Lower leg skin (tissue), 4 donors: ENCODE measurements at regions not wholly inside any gene's neighbourhood (a gene's known extent, or its start where the extent isn't known, plus 50 kb on each side); places are given as distances from the start of the nearest gene placed in this dataset.

Experiments
- DNase-seq, 2 donors: peaks; one replicate each; pipeline ENCODE4 v3.0.0-alpha.2; 2019; ENCODE audit warnings: low spot score in 2 of 2
- H3K4me3 ChIP-seq: fragments of 200-600 bp; sonication (generic); 2 replicates; pipeline ENCODE4 v1.5.1; 2017; ENCODE audit warnings: mild to moderate bottlenecking, low read depth; ENCODE audit not compliant: poor library complexity, severe bottlenecking
- POLR2A ChIP-seq, 2 donors: fragments of 450-650 bp; IDR thresholded peaks; one replicate each; pipeline ENCODE4 v1.6.1; 2016 to 2017; ENCODE audit warnings: antibody characterized with exemption in 2 of 2, mild to moderate bottlenecking in 1 of 2, moderate library complexity in 1 of 2
- WGBS, 2 donors: methylation state at CpG; one replicate each; pipeline ENCODE4 v1.1.5; 2018; 5-methylcytosine and 5-hydroxymethylcytosine counted together
- intact Hi-C: fragments of 100-400 bp; cut with DNase I; formaldehyde crosslinking; loops from one replicate; pipeline ENCODE4 v1.15.0; 2023; ENCODE audit warnings: low total_unique reads
- TF ChIP-seq, protein P1 (sequence below), 3 donors: fragments of 450-650 bp; IDR thresholded peaks; one replicate each; pipeline ENCODE4 v1.5.1; 2016; ENCODE audit warnings: antibody characterized with exemption in 3 of 3, mild to moderate bottlenecking in 3 of 3, moderate library complexity in 2 of 3

DNA sequence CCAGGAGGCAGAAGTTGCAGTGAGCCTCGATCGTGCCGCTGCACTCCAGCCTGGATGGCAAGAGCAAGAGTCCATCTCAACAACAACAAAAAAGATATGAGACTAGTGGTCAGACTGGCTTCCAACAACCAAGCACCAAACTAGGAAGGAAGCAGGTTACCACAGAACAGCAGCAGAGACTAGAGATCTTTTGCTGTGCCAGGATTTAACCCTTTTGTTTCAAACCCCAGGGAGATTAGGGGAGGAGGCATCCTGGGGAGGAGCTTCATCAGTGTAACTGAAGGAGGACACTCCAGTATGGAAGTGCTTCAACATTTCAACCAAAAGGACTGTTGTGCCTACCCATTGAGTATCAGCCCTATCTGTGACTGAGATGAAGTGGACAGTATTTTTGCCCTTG is 240.3 kb downstream of the ZIC1 start:
- no peak for DNase-seq
- no peak overlapping the region for H3K4me3 ChIP-seq
- intact Hi-C loops: no loop called here
- WGBS, 2 donors: 94 to 98% methylated on average over 3 of the region's 3 CpGs
- no peak for TF ChIP-seq POLR2A (IDR thresholded peaks at IDR 0.05)
- TF ChIP-seq, protein P1, sequence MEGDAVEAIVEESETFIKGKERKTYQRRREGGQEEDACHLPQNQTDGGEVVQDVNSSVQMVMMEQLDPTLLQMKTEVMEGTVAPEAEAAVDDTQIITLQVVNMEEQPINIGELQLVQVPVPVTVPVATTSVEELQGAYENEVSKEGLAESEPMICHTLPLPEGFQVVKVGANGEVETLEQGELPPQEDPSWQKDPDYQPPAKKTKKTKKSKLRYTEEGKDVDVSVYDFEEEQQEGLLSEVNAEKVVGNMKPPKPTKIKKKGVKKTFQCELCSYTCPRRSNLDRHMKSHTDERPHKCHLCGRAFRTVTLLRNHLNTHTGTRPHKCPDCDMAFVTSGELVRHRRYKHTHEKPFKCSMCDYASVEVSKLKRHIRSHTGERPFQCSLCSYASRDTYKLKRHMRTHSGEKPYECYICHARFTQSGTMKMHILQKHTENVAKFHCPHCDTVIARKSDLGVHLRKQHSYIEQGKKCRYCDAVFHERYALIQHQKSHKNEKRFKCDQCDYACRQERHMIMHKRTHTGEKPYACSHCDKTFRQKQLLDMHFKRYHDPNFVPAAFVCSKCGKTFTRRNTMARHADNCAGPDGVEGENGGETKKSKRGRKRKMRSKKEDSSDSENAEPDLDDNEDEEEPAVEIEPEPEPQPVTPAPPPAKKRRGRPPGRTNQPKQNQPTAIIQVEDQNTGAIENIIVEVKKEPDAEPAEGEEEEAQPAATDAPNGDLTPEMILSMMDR (IDR thresholded peaks at IDR 0.05): no peak

DNA sequence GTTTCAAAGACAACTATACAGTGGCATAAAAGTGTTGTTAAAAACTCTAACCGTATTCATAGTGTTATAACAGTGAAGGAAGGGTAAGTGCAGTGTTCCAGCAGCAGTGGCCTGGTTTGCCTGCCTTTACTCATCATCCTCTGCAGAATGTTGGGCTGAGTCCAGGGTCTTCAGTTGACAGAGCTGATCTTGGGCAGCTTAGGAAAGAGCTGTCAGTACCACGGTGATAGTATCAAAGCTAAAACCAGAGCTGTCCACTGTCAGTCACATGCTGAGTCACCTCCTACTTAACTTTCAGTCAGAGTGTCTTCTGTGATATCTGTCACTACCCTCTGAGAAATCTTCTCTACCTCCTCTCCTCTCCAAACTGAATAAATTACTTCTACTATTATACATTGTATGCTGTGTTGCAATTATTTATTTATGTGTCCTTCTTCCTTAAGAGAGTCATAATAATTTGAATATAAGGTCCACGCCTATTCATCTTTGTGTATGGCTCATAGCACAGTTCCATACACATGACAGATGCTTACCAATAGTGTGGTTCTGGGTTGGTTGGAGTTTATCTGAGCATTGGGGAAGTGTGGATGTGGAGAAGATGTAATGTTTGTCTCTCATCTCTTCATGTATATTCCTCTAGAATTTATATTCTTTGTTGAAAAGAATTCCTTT is 242.1 kb downstream of the ZIC1 start:
- 68 to 70% methylated on average over 3 of the region's 3 CpGs for WGBS, 2 donors
- H3K4me3 ChIP-seq: no peak overlapping the region
- TF ChIP-seq POLR2A (IDR thresholded peaks at IDR 0.05): no peak
- TF ChIP-seq, protein P1 (IDR thresholded peaks at IDR 0.05): no peak
- DNase-seq: no peak
- intact Hi-C loops: no loop called here

DNA sequence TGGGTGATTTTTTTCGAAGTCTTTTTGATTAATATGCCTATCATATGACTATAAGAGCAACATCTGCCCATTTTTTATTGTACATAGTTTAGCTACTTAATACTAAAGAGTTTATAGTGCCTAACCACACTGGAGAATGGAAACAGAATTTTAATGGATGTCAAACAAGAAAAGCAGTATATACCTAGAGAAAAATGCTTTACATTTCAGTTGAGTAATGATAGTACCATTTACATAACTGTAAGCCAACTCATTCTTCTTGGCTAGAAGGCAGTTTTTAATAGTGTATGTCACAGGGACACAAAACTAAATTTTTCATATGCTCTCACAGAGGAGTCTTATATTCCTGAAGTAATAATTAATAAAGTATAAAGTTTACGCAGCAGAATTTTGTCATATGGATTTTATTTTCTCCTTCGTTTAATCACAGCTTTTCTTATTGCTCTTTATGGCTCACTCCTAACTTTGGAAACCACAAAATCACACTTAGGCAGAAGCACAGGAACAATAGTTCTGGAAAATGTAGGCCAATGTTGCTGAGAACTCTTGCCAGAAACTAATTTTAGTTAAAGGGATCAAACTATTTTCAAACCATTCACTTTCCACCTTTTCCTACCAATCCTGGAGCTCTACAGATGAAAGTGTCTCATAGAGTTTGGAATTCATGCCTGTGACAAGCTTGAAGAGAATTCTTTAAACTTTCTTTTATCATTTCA is 243.6 kb downstream of the ZIC1 start:
- WGBS, 2 donors: 74 to 76% methylated on average over 3 of the region's 3 CpGs
- intact Hi-C loops: no loop called here
- H3K4me3 ChIP-seq: no peak overlapping the region
- TF ChIP-seq, protein P1 (IDR thresholded peaks at IDR 0.05): no peak
- TF ChIP-seq POLR2A (IDR thresholded peaks at IDR 0.05): no peak
- DNase-seq: no peak

DNA sequence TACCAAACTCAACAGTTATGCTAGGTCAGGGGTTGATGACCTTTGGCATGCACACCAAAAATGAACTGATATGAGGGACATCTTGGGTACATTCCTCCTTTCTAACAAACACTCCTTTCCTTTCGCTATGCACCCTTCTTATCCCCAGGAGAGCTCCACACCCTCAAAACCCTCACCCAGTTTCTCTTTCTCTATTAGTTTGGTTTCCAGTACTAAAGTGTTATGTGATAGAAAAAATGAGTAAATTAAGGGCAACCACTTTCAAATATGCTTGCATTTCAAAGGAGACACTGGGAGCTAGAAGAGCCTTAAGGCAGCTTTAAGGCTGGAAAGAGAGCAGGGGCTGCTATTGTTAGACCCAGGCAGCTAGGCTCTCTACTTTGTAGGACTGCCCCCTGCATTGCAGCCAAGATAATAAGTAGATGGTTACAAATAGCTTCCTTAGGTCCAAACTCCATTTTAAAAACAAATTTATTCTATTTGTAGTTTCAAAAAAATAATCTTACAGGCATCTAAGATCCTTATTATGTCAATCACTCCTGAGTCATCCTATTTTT is 244.3 kb downstream of the ZIC1 start:
- intact Hi-C loops: no loop called here
- 81 to 89% methylated on average over 1 of the region's 1 CpG for WGBS, 2 donors
- DNase-seq: no peak
- H3K4me3 ChIP-seq: no peak overlapping the region
- TF ChIP-seq POLR2A (IDR thresholded peaks at IDR 0.05): no peak
- TF ChIP-seq, protein P1 (IDR thresholded peaks at IDR 0.05): no peak

DNA sequence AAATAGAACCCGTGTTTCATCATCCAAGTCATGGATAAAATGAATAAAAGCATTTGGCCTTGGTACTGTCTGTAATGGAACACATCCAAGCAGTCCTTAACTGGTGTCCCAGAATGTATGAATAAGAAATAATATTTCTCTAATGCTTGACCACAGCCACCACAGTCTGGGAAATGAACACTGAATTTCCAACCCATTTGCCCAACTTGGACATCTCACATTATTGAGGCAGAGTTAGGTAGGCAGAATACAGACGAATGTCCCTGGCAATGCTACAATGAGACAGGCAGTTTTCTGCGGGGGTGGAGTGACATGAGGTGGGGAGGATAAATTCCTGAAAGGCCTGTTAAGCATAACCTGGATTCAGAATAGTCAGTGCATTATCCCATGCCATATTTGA is 245.7 kb downstream of the ZIC1 start:
- no peak for DNase-seq
- TF ChIP-seq POLR2A (IDR thresholded peaks at IDR 0.05): no peak
- TF ChIP-seq, protein P1 (IDR thresholded peaks at IDR 0.05): no peak
- no peak overlapping the region for H3K4me3 ChIP-seq
- intact Hi-C loops: no loop called here
- 63 to 69% methylated on average over 3 of the region's 3 CpGs for WGBS, 2 donors
